Liver (tissue), 8 donors: ENCODE measurements at regions not wholly inside any gene's neighbourhood (a gene's known extent, or its start where the extent isn't known, plus 50 kb on each side); places are given as distances from the start of the nearest gene placed in this dataset.

Experiments
- DNase-seq: peaks from one replicate; pipeline ENCODE4 v3.0.0-alpha.2; 2017; ENCODE audit warnings: low spot score
- H3K27ac ChIP-seq, 2 donors: one replicate each; pipeline ENCODE4 v1.7.0; 2013; ENCODE audit warnings: inconsistent platforms in 2 of 2, low read length in 2 of 2, control low read depth in 1 of 2, low read depth in 1 of 2, mild to moderate bottlenecking in 1 of 2
- H3K27me3 ChIP-seq, 4 donors: one replicate each; pipeline versions ENCODE4 v1.6.1 to v1.7.0; 2013; ENCODE audit warnings: low read length in 3 of 4, inconsistent platforms in 1 of 4, mild to moderate bottlenecking in 1 of 4, moderate library complexity in 1 of 4; ENCODE audit not compliant: control insufficient read depth in 4 of 4, insufficient read depth in 4 of 4
- H3K36me3 ChIP-seq, 4 donors: one replicate each; pipeline versions ENCODE4 v1.6.1 to v1.7.0; 2013; ENCODE audit warnings: low read length in 3 of 4, mild to moderate bottlenecking in 3 of 4, low read depth in 1 of 4, moderate library complexity in 1 of 4; ENCODE audit not compliant: control insufficient read depth in 4 of 4, insufficient read depth in 3 of 4
- H3K4me1 ChIP-seq, 4 donors: one replicate each; pipeline versions ENCODE4 v1.6.1 to v1.7.0; 2013; ENCODE audit warnings: low read length in 3 of 4, mild to moderate bottlenecking in 3 of 4, moderate library complexity in 1 of 4; ENCODE audit not compliant: control insufficient read depth in 4 of 4, insufficient read depth in 4 of 4
- H3K4me3 ChIP-seq, 3 donors: one replicate each; pipeline versions ENCODE4 v1.6.1 to v1.7.0; 2013; ENCODE audit warnings: low read length in 3 of 3, control low read depth in 1 of 3, low read depth in 1 of 3, mild to moderate bottlenecking in 1 of 3
- H3K9ac ChIP-seq, 2 donors: one replicate each; pipeline ENCODE4 v1.7.0; 2013; ENCODE audit warnings: low read length in 2 of 2, mild to moderate bottlenecking in 2 of 2, moderate library complexity in 2 of 2, control low read depth in 1 of 2, low read depth in 1 of 2
- H3K9me3 ChIP-seq, 4 donors: one replicate each; pipeline versions ENCODE4 v1.6.1 to v1.7.0; 2013; ENCODE audit warnings: low read length in 3 of 4; ENCODE audit not compliant: control insufficient read depth in 4 of 4
- EGR1 ChIP-seq, 2 donors: IDR thresholded peaks; 2 replicates each; pipeline ENCODE4 v1.6.1; 2016 to 2018; ENCODE audit warnings: antibody characterized with exemption in 2 of 2, low read depth in 2 of 2
- FOXA1 ChIP-seq: IDR thresholded peaks from 2 replicates; pipeline ENCODE4 v1.6.1; 2016; ENCODE audit warnings: antibody characterized with exemption
- FOXA2 ChIP-seq: IDR thresholded peaks from 2 replicates; pipeline ENCODE4 v1.6.1; 2016; ENCODE audit warnings: antibody characterized with exemption
- GABPA ChIP-seq, 2 donors: IDR thresholded peaks in 1 of 2; conservative IDR thresholded peaks in 1 of 2; 2 replicates each; pipeline ENCODE4 v1.6.1; 2016; ENCODE audit warnings: antibody characterized with exemption in 2 of 2, mild to moderate bottlenecking in 1 of 2, moderate library complexity in 1 of 2
- HNF4A ChIP-seq, 2 donors: conservative IDR thresholded peaks; 2 replicates each; pipeline ENCODE4 v1.6.1; 2016; ENCODE audit warnings: antibody characterized with exemption in 2 of 2, mild to moderate bottlenecking in 2 of 2
- HNF4G ChIP-seq: IDR thresholded peaks from 2 replicates; pipeline ENCODE4 v1.6.1; 2016; ENCODE audit warnings: antibody characterized with exemption
- JUND ChIP-seq, 2 donors: IDR thresholded peaks; 2 replicates each; pipeline ENCODE4 v1.6.1; 2016; ENCODE audit warnings: antibody characterized with exemption in 2 of 2
- MAX ChIP-seq: IDR thresholded peaks from 2 replicates; pipeline ENCODE4 v1.6.1; 2016; ENCODE audit warnings: antibody characterized with exemption
- NR2F2 ChIP-seq: IDR thresholded peaks from 2 replicates; pipeline ENCODE4 v1.6.1; 2016; ENCODE audit warnings: antibody characterized with exemption
- RAD21 ChIP-seq, 2 donors: IDR thresholded peaks; 2 replicates each; pipeline ENCODE4 v1.6.1; 2016; ENCODE audit warnings: antibody characterized with exemption in 2 of 2, mild to moderate bottlenecking in 2 of 2
- RXRA ChIP-seq, 2 donors: IDR thresholded peaks; 2 replicates each; pipeline ENCODE4 v1.6.1; 2017 to 2018; ENCODE audit warnings: antibody characterized with exemption in 2 of 2, mild to moderate bottlenecking in 1 of 2
- SP1 ChIP-seq: IDR thresholded peaks from 2 replicates; pipeline ENCODE4 v1.6.1; 2018; ENCODE audit warnings: antibody characterized with exemption, mild to moderate bottlenecking
- TAF1 ChIP-seq: conservative IDR thresholded peaks from 2 replicates; pipeline ENCODE4 v1.6.1; 2016; ENCODE audit warnings: antibody characterized with exemption, mild to moderate bottlenecking
- YY1 ChIP-seq: IDR thresholded peaks from 2 replicates; pipeline ENCODE4 v1.6.1; 2016; ENCODE audit warnings: antibody characterized with exemption, mild to moderate bottlenecking
- ZBTB33 ChIP-seq: IDR thresholded peaks from 2 replicates; pipeline ENCODE4 v1.6.1; 2016; ENCODE audit warnings: antibody characterized with exemption
- WGBS: extraction: QIAGEN DNeasy Blood & Tissue Kit; methylation state at CpG from one replicate; pipeline ENCODE4 v1.1.7; 2013; 5-methylcytosine and 5-hydroxymethylcytosine counted together
- TF ChIP-seq, protein P1 (sequence below): fragments of 150-350 bp; IDR thresholded peaks from 2 replicates; pipeline ENCODE4 v1.5.1; 2017; ENCODE audit warnings: improper control_type of control experiment, low read depth, low read length; ENCODE audit not compliant: missing input control
- TF ChIP-seq, protein P2 (sequence below): IDR thresholded peaks from 2 replicates; pipeline ENCODE4 v1.6.1; 2016; ENCODE audit warnings: antibody characterized with exemption, mild to moderate bottlenecking
- TF ChIP-seq, protein P3 (sequence below): IDR thresholded peaks from 2 replicates; pipeline ENCODE4 v1.6.1; 2016; ENCODE audit warnings: antibody characterized with exemption
- donor health status: healthy.
- donor health status: healthy.
- donor health status: healthy.
- donor health status: healthy.
- donor health status: healthy.

DNA sequence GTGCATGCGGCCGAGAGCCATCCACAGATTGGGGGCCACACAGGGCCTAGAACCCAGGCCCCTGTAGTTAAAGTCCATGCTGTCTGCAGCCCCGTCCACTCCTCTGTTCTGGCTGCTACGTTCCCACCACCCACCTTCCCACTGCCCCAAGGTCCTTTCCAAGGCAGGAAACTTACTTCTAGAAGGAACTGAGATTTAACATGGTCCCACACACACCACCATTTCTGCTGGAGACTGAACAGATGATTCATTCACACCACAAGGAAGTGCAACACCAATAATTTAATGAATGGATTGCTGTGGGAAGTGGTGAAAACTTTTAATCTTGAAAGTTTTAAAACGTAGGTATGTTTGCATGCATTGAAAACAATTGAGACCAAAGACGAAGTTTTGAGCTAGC lies 95.2 kb downstream of the LBH start:
- H3K4me1 ChIP-seq: no peaks in the 10 kb centered on the region
- no peaks in the 10 kb centered on the region for H3K36me3 ChIP-seq
- H3K9me3 ChIP-seq: no peaks in the 10 kb centered on the region
- TF ChIP-seq, protein P1, sequence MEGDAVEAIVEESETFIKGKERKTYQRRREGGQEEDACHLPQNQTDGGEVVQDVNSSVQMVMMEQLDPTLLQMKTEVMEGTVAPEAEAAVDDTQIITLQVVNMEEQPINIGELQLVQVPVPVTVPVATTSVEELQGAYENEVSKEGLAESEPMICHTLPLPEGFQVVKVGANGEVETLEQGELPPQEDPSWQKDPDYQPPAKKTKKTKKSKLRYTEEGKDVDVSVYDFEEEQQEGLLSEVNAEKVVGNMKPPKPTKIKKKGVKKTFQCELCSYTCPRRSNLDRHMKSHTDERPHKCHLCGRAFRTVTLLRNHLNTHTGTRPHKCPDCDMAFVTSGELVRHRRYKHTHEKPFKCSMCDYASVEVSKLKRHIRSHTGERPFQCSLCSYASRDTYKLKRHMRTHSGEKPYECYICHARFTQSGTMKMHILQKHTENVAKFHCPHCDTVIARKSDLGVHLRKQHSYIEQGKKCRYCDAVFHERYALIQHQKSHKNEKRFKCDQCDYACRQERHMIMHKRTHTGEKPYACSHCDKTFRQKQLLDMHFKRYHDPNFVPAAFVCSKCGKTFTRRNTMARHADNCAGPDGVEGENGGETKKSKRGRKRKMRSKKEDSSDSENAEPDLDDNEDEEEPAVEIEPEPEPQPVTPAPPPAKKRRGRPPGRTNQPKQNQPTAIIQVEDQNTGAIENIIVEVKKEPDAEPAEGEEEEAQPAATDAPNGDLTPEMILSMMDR: no peak
- 91% methylated on average over 6 of the region's 6 CpGs for WGBS
- H3K27me3 ChIP-seq: no peaks in the 10 kb centered on the region
- no peak overlapping the region for H3K9ac ChIP-seq
- H3K27ac ChIP-seq: no peak overlapping the region
- DNase-seq: no peak
- no peak overlapping the region for H3K4me3 ChIP-seq

- no peak for DNase-seq
- H3K36me3 ChIP-seq: no peaks in the 10 kb centered on the region
- H3K27ac ChIP-seq: no peak overlapping the region
- 92% methylated on average over 4 of the region's 4 CpGs for WGBS
- no peaks in the 10 kb centered on the region for H3K4me1 ChIP-seq
- H3K27me3 ChIP-seq: no peaks in the 10 kb centered on the region
- TF ChIP-seq, protein P2, sequence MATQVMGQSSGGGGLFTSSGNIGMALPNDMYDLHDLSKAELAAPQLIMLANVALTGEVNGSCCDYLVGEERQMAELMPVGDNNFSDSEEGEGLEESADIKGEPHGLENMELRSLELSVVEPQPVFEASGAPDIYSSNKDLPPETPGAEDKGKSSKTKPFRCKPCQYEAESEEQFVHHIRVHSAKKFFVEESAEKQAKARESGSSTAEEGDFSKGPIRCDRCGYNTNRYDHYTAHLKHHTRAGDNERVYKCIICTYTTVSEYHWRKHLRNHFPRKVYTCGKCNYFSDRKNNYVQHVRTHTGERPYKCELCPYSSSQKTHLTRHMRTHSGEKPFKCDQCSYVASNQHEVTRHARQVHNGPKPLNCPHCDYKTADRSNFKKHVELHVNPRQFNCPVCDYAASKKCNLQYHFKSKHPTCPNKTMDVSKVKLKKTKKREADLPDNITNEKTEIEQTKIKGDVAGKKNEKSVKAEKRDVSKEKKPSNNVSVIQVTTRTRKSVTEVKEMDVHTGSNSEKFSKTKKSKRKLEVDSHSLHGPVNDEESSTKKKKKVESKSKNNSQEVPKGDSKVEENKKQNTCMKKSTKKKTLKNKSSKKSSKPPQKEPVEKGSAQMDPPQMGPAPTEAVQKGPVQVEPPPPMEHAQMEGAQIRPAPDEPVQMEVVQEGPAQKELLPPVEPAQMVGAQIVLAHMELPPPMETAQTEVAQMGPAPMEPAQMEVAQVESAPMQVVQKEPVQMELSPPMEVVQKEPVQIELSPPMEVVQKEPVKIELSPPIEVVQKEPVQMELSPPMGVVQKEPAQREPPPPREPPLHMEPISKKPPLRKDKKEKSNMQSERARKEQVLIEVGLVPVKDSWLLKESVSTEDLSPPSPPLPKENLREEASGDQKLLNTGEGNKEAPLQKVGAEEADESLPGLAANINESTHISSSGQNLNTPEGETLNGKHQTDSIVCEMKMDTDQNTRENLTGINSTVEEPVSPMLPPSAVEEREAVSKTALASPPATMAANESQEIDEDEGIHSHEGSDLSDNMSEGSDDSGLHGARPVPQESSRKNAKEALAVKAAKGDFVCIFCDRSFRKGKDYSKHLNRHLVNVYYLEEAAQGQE: no peak
- TF ChIP-seq ZBTB33 (no peak), FOXA1 (no peak), NR2F2 (no peak), FOXA2 (no peak), GABPA (IDR thresholded peaks at IDR 0.05 in 1 of 2, conservative IDR thresholded peaks at IDR 0.05 in 1 of 2) (no peak), RAD21 (IDR thresholded peaks at IDR 0.05) (no peak), HNF4G (no peak), MAX (no peak), HNF4A (conservative IDR thresholded peaks at IDR 0.05) (no peak), JUND (IDR thresholded peaks at IDR 0.05) (no peak), EGR1 (IDR thresholded peaks at IDR 0.05; ENCODE audit: low read depth in 2 of 2) (no peak), TAF1 (no peak), YY1 (no peak), SP1 (no peak), RXRA (IDR thresholded peaks at IDR 0.05) (no peak)
- TF ChIP-seq, protein P1: no peak
- TF ChIP-seq, protein P3, sequence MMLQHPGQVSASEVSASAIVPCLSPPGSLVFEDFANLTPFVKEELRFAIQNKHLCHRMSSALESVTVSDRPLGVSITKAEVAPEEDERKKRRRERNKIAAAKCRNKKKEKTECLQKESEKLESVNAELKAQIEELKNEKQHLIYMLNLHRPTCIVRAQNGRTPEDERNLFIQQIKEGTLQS: no peak
- H3K9ac ChIP-seq: no peak overlapping the region
- no peak overlapping the region for H3K4me3 ChIP-seq
- no peaks in the 10 kb centered on the region for H3K9me3 ChIP-seq
These were observed 99.7 kb downstream of the LBH start for GRCh38 chr2:30331038-30331437.
